Myocyte (in vitro differentiated cells): ENCODE measurements at regions not wholly inside any gene's neighbourhood (a gene's known extent, or its start where the extent isn't known, plus 50 kb on each side); places are given as distances from the start of the nearest gene placed in this dataset.
"Not testable (repeated sequence)": the region's sequence is repeated elsewhere in the genome, so short reads cannot be mapped to it uniquely, and the experiment has no call there.

ENCODE experiments used
- DNase-seq: peaks from one replicate; pipeline ENCODE4 v3.0.0-alpha.2; 2012; ENCODE audit warnings: low read depth

GRCh38 chr4:134533068-134533467 lies 331.5 kb upstream of the PABPC4L start:
- DNase-seq, result peak; percentile 27

- DNase-seq, result no peak
Observed at GRCh38 chr4:134531013-134531412, 329.4 kb upstream of the PABPC4L start.

GRCh38 chr4:134529629-134530028 lies 328.0 kb upstream of the PABPC4L start:
- no peak for DNase-seq

GRCh38 chr4:134518574-134519217 lies 317.1 kb upstream of the PABPC4L start:
- DNase-seq, result peak; percentile 2

GRCh38 chr4:134510544-134510943 lies 309.0 kb upstream of the PABPC4L start:
- no peak for DNase-seq

GRCh38 chr4:134505511-134505910 lies 303.9 kb upstream of the PABPC4L start:
- DNase-seq, result no peak

GRCh38 chr4:134501973-134502643 lies 300.5 kb upstream of the PABPC4L start:
- no peak for DNase-seq

- not testable (repeated sequence) for DNase-seq
Observed at GRCh38 chr4:134501488-134501887, 299.9 kb upstream of the PABPC4L start.

- no peak for DNase-seq
Observed at GRCh38 chr4:134499074-134499473, 297.5 kb upstream of the PABPC4L start.

GRCh38 chr4:134490863-134491262 lies 289.3 kb upstream of the PABPC4L start:
- peak; percentile 26 for DNase-seq

- not testable (repeated sequence) for DNase-seq
Observed at GRCh38 chr4:134483514-134483913, 281.9 kb upstream of the PABPC4L start.

- DNase-seq, result no peak
Observed at GRCh38 chr4:134471569-134471968, 270.0 kb upstream of the PABPC4L start.

- peak; percentile 38 for DNase-seq
Observed at GRCh38 chr4:134470544-134470943, 269.0 kb upstream of the PABPC4L start.

- DNase-seq, result no peak
Observed at GRCh38 chr4:134465417-134465816, 263.8 kb upstream of the PABPC4L start.

- DNase-seq, result no peak
Observed at GRCh38 chr4:134463771-134464170, 262.2 kb upstream of the PABPC4L start.

- no peak for DNase-seq
Observed at GRCh38 chr4:134426821-134427220, 225.2 kb upstream of the PABPC4L start.

- no peak for DNase-seq
Observed at GRCh38 chr4:134425756-134426155, 224.2 kb upstream of the PABPC4L start.

- DNase-seq, result no peak
Observed at GRCh38 chr4:134422776-134423175, 221.2 kb upstream of the PABPC4L start.

- no peak for DNase-seq
Observed at GRCh38 chr4:134421734-134422133, 220.1 kb upstream of the PABPC4L start.

GRCh38 chr4:134408897-134409296 lies 207.3 kb upstream of the PABPC4L start:
- no peak for DNase-seq

GRCh38 chr4:134401798-134402197 lies 200.2 kb upstream of the PABPC4L start:
- no peak for DNase-seq

- DNase-seq, result no peak
Observed at GRCh38 chr4:134393592-134393991, 192.0 kb upstream of the PABPC4L start.

GRCh38 chr4:134390319-134390718 lies 188.7 kb upstream of the PABPC4L start:
- DNase-seq, result no peak
